Lung (tissue), 11 donors: ENCODE measurements at regions not wholly inside any gene's neighbourhood (a gene's known extent, or its start where the extent isn't known, plus 50 kb on each side); places are given as distances from the start of the nearest gene placed in this dataset.

Source experiments
- ATAC-seq: fragments of 200-7000 bp; cut with Tn5 transposase; one replicate; pipeline ENCODE4 v1.9.1; 2020; ENCODE audit warnings: moderate number of reproducible peaks; ENCODE audit not compliant: insufficient read depth, low FRiP score
- DNase-seq, 3 donors: peaks; one replicate each; pipeline ENCODE4 v3.0.0-alpha.2; 2013 to 2017
- H3K27ac ChIP-seq, 2 donors: one replicate each; pipeline ENCODE4 v1.5.1; 2013; ENCODE audit warnings: mild to moderate bottlenecking in 2 of 2, moderate library complexity in 2 of 2, control low read depth in 1 of 2, inconsistent platforms in 1 of 2, low read depth in 1 of 2, low read length in 1 of 2
- H3K27me3 ChIP-seq, 3 donors: one replicate each; pipeline ENCODE4 v1.5.1; 2013; ENCODE audit warnings: low read length in 2 of 3; ENCODE audit not compliant: control insufficient read depth in 3 of 3, insufficient read depth in 3 of 3
- H3K36me3 ChIP-seq, 4 donors: one replicate each; pipeline ENCODE4 v1.5.1; 2013; ENCODE audit warnings: low read length in 4 of 4, mild to moderate bottlenecking in 1 of 4, moderate library complexity in 1 of 4; ENCODE audit not compliant: control insufficient read depth in 4 of 4, insufficient read depth in 4 of 4
- H3K4me1 ChIP-seq, 5 donors: one replicate each; pipeline ENCODE4 v1.5.1; 2013; ENCODE audit warnings: low read length in 5 of 5, mild to moderate bottlenecking in 2 of 5, moderate library complexity in 1 of 5; ENCODE audit not compliant: control insufficient read depth in 5 of 5, insufficient read depth in 5 of 5
- H3K4me3 ChIP-seq: one replicate; pipeline ENCODE4 v1.5.1; 2013; ENCODE audit warnings: mild to moderate bottlenecking, control low read depth, moderate library complexity
- H3K9ac ChIP-seq, 2 donors: one replicate each; pipeline ENCODE4 v1.5.1; 2013; ENCODE audit warnings: low read length in 2 of 2, control low read depth in 1 of 2; ENCODE audit not compliant: insufficient read depth in 1 of 2
- H3K9me3 ChIP-seq, 4 donors: one replicate each; pipeline ENCODE4 v1.5.1; 2013; ENCODE audit warnings: low read length in 3 of 4, mild to moderate bottlenecking in 1 of 4, moderate library complexity in 1 of 4; ENCODE audit not compliant: control insufficient read depth in 4 of 4, insufficient read depth in 3 of 4
- CTCF ChIP-seq: IDR thresholded peaks from 2 replicates; pipeline ENCODE4 v1.5.1; 2012; ENCODE audit warnings: mild to moderate bottlenecking; ENCODE audit errors: control extremely low read depth, extremely low read depth
- WGBS, 2 donors: extraction: QIAGEN DNeasy Blood & Tissue Kit; methylation state at CpG; one replicate each; pipeline ENCODE4 v1.1.7; 2013; 5-methylcytosine and 5-hydroxymethylcytosine counted together
- donor health status: control.
- donor health status: control.
- donor health status: Bipolar disorder and iron deficiency.
- donor health status: healthy.
- donor health status: DM: yes; HTN: yes; CAD: no.

- 78 to 82% methylated on average over 1 of the region's 1 CpG for WGBS, 2 donors
- H3K4me3 ChIP-seq = no peak overlapping the region
- H3K36me3 ChIP-seq = no peaks in the 10 kb centered on the region
- no peak overlapping the region for H3K27ac ChIP-seq
- ATAC-seq = no peak
- H3K9me3 ChIP-seq = peaks cover 0 to 7% (median 0%) of the 10 kb centered on the region in 4 donors
- DNase-seq = no peak
- TF ChIP-seq CTCF = no peak
- H3K4me1 ChIP-seq = no peaks in the 10 kb centered on the region
- no peaks in the 10 kb centered on the region for H3K27me3 ChIP-seq
- no peak overlapping the region for H3K9ac ChIP-seq
Measured at GRCh38 chr2:65826567-65826966, 394.2 kb upstream of the SPRED2 start.

GRCh38 chr2:65823511-65823910, 391.1 kb upstream of the SPRED2 start:
- TF ChIP-seq CTCF = no peak
- no peak for DNase-seq
- no peaks in the 10 kb centered on the region for H3K27me3 ChIP-seq
- ATAC-seq = no peak
- no peak overlapping the region for H3K9ac ChIP-seq
- 81 to 82% methylated on average over 4 of the region's 4 CpGs for WGBS, 2 donors
- H3K9me3 ChIP-seq = peaks cover 0 to 5% (median 0%) of the 10 kb centered on the region in 4 donors
- H3K4me3 ChIP-seq = no peak overlapping the region
- H3K4me1 ChIP-seq = no peaks in the 10 kb centered on the region
- H3K27ac ChIP-seq = no peak overlapping the region
- no peaks in the 10 kb centered on the region for H3K36me3 ChIP-seq

GRCh38 chr2:65820454-65820853, 388.1 kb upstream of the SPRED2 start:
- H3K27ac ChIP-seq = no peak overlapping the region
- peaks cover 0 to 3% (median 0%) of the 10 kb centered on the region in 4 donors for H3K9me3 ChIP-seq
- H3K36me3 ChIP-seq = no peaks in the 10 kb centered on the region
- ATAC-seq (no peak), DNase-seq (no peak)
- TF ChIP-seq CTCF = no peak
- no peaks in the 10 kb centered on the region for H3K27me3 ChIP-seq
- no peak overlapping the region for H3K9ac ChIP-seq
- WGBS, 2 donors = 83 to 93% methylated on average over 6 of the region's 6 CpGs
- H3K4me3 ChIP-seq = no peak overlapping the region
- no peaks in the 10 kb centered on the region for H3K4me1 ChIP-seq

- TF ChIP-seq CTCF = no peak
- no peak overlapping the region for H3K9ac ChIP-seq
- H3K36me3 ChIP-seq = no peaks in the 10 kb centered on the region
- no peaks in the 10 kb centered on the region for H3K27me3 ChIP-seq
- WGBS, 2 donors = 76 to 87% methylated on average over 1 of the region's 1 CpG
- H3K4me1 ChIP-seq = no peaks in the 10 kb centered on the region
- no peak overlapping the region for H3K27ac ChIP-seq
- peaks cover 0 to 3% (median 0%) of the 10 kb centered on the region in 4 donors for H3K9me3 ChIP-seq
- H3K4me3 ChIP-seq = no peak overlapping the region
- DNase-seq = no peak
- ATAC-seq = no peak
Measured at GRCh38 chr2:65819963-65820362, 387.6 kb upstream of the SPRED2 start.
